NCI-H1436 (cell line): ENCODE measurements at regions not wholly inside any gene's neighbourhood (a gene's known extent, or its start where the extent isn't known, plus 50 kb on each side); places are given as distances from the start of the nearest gene placed in this dataset.
"Not testable (repeated sequence)": the region's sequence is repeated elsewhere in the genome, so short reads cannot be mapped to it uniquely, and the experiment has no call there.

Source experiments
- DNase-seq: peaks from one replicate; lab custom pipeline; 2025; lab: John Stamatoyannopoulos, UW

DNA sequence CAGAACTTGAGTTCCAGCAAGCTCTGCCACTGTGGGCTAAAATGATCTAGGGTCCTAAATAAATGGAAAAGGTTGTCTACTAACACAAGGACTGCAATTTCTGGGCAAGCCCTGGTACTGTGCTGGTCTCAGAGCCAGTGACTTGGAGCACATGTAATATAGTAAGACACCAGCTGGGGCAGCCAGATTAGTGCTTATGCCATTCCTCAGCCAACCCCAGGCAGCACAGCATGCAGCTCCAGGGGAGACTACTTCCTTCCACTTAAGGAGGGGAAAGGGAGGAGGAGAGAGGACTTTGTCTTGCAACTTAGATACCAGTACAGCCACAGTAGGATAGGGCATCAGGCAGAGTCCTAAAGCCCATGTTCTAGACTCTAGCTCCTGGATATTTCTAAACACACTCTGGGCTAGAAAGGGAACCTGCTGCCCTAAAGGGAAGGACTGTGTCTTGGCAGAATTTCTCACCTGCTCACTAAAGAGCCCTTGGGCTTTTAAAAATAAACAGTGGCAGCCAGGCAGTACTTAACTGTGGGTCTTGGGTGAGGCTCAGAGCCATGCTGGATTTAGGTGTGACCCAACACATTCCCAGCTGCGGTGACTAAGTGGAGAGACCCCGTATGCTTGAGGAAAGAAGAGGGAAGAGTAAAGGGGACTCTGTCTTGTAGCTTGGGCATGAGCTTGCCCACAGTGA is 223.7 kb upstream of the BCHE start:
- DNase-seq = no peak

DNA sequence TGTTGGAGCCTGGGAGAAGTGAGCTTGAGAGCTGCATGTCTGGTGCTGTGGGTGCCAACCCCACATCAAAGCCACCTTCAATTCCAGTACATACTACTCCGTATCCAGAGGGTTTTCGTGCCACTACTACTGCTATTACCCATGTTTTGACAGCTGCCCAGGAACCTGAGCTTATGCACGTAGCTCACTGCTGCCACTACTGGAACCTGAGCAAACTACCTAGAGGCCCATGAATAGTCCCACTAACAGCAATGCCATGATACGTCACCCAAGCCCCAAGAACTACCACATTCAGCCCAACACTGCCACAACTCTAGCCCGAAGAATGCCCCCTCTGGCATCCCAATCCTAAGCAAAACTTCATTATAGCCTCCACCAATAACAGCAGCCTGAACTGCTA is 215.2 kb upstream of the BCHE start:
- no peak for DNase-seq

DNA sequence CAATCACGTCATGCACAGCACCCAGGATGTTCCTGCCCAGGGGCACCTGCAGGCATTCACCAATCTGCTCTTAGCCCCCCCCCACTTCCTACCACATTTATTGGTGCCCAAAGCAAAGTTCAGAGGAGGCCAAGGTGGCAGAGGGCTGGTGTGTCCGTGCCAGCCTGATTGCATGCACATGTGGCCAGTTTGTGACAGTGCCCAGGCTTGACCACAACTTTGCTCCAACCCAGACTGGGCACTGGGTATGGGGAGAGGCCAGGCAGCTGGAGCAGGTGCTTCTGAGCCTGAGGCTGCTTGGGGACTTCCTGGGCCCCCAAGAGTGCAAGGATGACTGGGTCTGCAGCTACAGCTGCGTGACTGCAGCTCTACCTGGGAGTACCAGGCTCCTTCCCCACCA is 192.3 kb upstream of the BCHE start:
- DNase-seq = no peak

DNA sequence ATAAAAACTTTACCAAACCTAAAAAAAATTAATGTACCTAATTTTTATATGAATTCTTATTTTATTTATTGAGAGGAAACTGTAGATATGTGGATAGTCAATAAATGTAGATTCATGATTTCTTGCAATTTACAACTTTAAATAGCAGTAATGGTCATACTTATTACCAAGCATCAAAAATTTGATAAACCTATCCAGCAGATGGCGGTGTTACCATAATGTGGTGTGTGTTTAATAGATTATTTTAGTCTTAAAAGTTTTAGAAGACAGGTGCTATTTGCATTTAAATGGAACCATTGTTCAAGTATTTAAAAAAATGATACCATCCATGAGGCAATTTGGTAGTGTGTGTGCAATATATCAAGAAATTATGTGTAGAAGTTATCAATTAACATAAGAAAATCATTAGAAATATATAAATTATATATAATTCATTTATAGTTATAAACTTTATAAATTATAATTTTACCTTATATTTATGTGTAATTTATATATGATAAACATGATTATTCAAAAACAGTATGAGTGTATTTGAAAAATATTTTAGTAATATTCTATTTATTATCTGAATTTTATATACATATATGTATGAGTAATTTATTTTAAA is 176.0 kb upstream of the BCHE start:
- DNase-seq = peak; percentile 19

DNA sequence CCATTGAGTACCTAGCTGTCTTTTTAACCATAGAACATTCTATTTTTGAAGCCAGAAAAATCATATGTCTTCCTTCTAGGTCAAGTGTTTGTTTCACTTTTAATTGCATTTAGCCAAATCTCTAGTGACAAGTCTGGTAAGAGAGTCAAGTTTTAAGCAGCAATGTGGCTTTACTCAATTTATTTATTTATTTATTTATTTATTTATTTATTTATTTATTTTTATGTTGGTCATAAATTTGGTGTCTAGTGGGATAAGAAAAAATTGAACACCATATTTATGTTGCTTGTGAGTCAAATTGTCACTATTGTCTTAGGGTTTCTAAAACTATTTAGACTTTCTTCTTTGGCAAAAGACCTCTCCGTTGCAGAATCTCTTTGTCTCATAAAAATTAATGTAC is 174.5 kb upstream of the BCHE start:
- DNase-seq = no peak

DNA sequence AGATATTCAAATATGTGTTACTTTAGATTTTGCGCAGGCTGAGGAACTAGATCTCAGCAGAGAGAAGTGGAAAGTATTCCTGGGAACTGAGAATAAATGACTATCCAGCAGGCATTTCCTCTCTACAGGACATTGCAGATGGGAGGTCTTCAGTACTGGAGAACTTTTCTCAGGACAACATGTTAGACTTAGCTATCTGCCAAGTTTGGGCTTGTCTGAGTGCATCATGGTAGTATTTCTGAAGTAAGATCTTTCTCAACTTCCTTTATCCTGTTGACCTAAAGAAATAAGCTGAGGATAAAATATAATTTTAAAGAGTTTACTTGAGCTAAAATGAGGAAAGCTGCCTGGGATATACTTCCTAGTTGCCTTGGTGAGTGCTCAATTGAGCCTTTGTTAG is 167.9 kb upstream of the BCHE start:
- no peak for DNase-seq

DNA sequence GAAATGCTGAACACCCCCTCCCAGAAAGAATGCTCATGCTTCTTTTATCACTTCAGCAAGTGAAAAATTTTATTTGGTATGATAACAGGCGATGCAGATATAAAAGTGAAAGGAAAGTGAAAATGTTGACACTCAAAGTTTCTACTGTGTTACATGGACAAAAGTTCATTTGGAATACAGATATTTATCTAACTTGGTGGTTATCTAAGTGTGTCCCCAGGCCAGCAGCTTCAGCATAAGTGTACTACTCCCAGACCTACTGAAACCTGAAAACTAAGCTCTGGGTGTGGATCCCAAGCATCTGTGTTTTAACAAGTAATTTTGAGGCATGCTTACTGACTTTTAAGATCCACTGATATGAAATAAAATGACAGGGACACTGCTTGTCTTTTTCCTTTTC is 157.1 kb upstream of the BCHE start:
- DNase-seq = no peak

DNA sequence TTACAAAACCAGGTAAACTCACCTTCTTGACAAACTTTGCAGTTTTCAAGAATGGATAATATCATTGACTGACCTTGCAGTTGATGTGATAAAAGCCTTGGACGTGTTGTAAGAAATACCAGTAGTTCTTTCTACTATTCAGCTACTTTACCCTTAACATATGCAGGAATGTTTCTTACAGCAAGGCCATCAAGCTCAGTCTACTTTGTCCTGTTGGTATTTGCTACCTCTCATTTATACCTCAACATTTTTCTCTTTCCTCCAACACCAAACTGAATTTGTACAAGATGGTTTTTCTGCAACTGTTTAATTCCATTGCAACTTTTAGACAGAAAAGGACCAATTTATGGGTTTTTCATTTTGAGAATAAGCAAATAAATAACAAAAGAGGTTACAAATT is 147.4 kb upstream of the BCHE start:
- no peak for DNase-seq

DNA sequence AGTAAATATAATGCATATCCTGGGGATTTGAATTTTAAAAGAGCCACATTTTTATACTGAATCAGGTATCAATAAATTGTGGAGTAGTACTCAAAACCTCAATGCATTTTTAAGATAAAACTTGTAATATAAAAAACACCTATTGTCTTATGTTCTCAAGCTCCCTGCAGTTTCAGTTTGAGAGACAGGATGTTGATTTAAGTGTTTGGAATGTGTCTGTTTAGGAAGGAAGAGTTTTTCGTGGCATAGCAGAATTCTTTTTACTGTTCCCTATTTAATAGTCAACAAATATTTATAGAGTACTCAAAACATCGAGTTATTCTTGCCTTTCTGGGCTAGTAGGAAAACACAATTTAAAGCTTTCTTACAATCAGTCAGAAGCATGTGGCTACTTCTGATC is 146.1 kb upstream of the BCHE start:
- no peak for DNase-seq

DNA sequence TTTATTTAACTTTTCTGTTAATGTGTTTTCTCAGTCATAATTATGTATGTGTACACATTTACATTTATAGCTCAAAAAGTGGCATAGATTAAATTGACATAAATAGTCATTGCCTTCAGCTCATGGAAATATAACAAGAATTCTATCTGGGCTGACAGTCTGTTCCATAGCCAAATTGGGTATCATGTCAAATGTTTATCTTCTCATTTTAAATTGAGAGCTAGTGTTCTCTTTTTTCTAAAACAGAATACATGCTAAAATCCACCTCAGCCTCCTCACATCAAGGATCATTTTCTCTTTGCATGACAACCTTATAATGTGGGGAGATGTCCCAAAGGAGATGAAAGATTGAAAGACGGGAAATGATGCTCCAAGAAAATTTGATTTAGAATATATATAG is 144.1 kb upstream of the BCHE start:
- no peak for DNase-seq

DNA sequence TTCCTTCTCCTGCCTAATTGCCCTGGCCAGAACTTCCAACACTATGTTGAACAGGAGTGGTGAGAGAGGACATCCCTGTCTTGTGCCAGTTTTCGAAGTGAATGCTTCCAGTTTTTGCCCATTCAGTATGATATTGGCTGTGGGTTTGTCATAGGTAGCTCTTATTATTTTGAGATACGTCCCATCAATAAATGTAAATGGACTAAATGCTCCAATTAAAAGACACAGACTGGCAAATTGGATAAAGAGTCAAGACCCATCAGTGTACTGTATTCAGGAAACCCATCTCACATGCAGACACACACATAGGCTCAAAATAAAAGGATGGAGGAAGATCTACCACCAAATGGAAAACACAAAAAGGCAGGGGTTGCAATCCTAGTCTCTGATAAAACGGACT is 123.6 kb upstream of the BCHE start:
- not testable (repeated sequence) for DNase-seq

DNA sequence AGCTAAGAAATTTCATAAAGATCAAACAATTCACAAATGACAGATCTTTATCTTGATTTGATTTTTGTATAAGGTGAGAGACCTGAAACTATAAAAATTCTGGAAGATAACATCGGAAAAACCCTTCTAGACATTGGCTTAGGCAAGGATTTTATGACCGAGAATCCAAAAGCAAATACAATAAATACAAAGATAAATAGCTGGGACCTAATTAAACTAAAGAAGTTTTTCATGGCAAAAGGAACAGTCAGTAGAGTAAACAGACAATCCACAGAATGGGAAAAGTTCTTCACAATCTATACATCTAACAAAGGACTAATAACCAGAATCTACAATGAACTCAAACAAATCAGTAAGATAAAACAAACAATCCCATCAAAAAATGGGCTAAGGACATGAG is 116.9 kb upstream of the BCHE start:
- DNase-seq = no peak

DNA sequence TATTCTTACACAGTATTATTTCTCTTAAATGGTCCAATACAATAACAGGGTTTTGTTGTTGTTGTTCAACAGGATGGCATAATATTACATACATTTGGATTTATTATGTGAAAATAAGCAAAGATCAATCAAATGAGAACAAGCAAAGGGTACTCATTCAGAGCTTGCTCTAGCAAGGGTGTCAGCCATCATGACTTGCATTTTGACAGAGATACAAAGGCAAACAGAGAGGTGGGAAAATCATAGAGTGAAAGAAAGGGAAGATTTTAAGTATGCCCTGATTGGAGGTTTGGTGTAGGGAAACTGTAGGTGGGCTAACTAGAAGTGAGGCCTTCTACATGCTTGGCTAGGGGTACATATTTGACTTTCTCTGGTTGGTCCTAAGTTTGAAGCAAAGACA is 109.1 kb upstream of the BCHE start:
- no peak for DNase-seq

DNA sequence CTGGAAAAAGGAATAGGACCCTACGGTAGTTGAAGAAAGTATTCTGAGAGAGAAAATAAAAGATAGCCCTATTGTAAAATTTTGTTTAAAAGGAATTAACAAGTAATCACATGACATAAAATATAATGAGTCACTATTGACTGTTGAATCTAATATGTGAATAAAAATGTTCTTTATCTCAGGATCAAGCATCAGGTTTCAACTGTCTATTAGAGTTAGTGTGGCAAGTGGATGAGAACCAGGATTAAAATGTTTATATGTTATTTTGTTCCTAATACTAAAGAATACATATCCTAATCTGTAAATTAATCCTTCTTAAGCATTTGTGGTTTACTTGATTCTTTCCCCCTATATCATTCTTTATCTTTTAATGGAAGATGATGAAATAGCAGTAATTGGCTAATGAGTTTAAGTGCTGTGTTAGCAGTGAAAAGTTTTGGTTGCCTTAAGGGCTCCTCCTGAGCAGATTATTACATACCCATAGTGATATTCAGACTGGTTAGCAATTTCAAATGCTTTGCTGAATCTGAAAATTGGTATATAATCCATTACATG is 101.8 kb upstream of the BCHE start:
- DNase-seq = no peak

DNA sequence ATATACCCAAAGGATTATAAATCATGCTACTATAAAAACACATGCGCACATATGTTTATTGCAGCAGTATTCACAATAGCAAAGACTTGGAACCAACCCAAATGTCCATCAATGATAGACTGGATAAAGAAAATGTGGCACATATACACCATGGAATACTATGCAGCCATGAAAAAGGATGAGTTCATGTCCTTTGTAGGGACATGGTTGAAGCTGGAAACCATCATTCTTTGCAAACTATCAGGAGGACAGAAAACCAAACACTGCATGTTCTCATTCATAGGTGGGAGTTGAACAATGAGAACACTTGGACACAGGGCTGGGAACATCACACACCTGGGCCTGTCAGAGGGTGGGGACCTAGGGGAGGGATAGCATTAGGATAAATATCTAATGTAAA is 98.9 kb upstream of the BCHE start:
- DNase-seq = not testable (repeated sequence)

DNA sequence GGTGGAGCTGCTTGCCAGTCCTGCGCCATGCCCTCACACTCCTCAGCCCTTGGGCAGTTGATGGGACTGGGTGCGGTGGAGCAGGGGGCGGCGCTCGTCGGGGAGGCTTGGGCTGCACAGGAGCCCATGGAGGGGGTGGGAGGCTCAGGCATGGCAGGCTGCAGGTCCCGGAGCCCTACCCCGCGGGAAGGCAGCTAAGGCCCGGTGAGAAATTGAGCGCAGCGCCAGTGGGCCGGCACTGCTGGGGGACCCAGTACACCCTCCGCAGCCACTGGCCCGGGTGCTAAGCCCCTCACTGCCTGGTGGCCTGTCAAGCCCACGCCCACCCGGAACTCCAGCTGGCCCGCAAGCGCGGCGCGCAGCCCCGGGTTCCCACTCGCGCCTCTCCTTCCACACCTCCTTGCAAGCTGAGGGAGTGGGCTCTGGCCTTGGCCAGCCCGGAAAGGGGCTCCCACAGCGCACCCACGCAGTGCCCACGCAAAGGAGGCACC is 87.1 kb upstream of the BCHE start:
- not testable (repeated sequence) for DNase-seq

DNA sequence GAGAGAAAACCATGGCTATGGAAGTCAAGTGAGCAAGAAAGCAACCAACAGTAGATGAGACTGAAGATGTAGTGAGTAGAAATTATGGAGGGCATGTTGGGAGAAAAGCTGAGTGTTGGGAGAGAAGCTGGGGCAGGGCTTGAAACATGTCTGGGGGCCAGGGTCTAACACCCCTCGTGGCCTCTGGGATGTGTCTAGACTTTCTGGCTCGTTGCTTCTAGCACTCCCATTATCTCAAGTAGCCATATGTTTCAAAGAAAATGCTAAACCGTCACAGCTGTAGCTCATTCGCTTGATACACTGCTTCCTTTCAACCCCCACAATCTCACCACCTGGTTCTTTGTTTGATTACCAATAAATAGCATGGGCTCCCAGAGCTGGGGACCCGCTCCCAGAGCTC is 83.8 kb upstream of the BCHE start:
- no peak for DNase-seq

DNA sequence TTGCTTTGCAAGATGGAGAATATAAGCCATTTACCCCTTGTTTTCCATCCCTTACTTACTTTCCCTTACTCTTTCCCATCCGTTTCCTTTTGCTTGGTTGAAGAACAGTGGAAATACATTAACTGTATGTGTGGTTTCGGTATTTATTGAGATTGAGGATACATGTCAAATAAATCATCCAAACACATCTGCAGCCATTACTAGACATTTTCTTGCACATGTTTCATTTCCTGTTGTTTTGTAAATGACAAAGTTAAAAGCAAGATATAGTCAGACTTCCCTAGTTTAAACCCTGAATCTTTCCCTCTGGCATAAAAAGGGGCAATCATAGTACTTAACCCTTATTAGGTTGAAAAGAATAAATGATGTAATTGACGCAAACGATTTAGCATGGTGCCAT is 82.1 kb upstream of the BCHE start:
- no peak for DNase-seq

DNA sequence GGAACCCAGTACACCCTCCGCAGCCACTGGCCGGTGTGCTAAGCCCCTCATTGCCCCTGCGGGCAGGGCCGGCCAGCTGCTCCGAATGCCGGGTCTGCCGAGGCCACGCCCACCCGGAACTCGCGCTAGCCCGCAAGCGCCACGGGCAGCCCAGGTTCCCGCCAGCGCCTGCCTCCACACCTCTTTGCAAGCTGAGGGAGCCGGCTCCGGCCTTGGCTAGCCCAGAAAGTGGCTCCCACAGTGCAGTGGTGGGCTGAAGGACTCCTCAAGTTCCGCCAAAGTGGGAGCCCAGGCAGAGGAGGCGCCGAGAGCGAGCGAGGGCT is 81.4 kb upstream of the BCHE start:
- no peak for DNase-seq

DNA sequence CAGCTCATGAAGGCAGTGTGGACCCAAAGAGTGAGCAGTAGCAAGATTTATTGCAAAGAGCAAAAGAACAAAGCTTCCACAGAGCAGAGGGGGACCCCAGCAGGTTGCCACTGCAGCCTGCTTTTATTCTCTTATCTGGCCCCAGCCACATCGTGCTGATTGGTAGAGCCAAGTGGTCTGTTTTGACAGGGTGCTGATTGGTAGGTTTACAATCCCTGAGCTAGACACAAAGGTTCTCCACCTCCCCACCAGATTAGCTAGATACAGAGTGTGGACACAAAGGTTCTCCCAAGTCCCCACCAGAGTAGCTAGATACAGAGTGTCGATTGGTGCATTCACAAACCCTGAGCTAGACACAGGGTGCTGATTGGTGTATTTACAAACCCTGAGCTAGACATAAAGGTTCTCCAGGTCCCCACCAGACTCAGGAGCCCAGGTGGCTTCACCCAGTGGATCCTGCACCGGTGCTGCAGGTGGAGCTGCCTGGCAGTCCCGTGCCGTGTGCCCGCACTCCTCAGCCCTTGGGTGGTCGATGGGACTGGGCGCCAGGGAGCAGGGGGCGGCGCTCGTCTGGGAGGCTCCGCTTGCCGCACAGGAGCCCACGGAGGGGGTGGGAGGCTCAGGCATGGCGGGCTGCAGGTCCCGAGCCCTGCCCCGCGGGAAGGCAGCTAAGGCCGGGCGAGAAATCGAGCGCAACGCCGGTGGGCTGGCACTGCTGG is 80.9 kb upstream of the BCHE start:
- not testable (repeated sequence) for DNase-seq

DNA sequence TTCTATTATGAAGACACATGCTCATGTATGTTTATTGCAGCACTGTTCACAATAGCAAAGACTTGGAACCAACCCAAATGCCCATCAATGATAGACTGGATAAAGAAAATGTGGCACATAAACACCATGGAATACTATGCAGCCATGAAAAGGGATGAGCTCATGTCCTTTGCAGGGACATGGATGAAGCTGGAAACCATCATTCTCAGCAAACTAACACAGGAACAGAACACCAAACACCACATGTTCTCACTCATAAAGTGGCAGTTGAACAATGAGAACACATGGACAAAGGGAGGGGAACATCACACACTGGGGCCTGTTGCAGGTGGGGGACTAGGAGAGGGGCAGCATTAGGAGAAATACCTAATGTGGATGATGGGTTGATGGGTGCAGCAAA is 77.9 kb upstream of the BCHE start:
- not testable (repeated sequence) for DNase-seq

DNA sequence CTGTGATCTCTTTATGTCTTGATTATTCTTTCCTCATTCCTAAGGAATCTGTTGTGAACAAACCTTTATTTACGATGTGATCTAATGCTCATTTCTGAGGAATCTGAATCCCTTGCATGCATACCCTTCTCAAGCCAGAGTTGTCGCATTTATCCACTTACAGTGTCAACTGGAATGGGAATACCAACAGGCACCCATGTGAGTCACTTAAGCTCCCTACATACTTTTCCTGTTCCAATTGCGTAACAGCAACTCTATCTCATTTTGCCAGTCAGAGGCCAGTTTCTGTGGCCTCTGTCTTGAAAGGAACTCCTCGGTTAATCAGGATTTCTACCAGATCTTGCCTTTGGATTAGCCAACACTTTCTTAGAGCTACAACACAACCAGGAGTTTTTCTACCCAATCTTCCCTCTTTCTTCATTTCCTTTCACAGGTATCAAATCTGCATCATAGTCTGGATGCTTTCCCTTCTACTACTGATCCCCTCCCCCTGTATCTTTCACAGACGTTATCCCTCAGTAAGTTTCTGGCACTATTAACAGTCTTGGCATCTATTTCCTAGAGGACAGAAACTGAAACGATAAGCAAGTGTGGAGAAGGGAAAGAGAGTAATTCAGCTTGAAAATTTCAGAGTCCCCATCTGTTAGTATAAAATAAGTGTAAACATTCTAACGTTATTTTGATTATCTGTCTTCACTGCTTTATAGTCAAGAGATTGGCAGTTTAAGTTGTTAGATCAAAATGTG is 66.8 kb upstream of the BCHE start:
- DNase-seq = no peak

DNA sequence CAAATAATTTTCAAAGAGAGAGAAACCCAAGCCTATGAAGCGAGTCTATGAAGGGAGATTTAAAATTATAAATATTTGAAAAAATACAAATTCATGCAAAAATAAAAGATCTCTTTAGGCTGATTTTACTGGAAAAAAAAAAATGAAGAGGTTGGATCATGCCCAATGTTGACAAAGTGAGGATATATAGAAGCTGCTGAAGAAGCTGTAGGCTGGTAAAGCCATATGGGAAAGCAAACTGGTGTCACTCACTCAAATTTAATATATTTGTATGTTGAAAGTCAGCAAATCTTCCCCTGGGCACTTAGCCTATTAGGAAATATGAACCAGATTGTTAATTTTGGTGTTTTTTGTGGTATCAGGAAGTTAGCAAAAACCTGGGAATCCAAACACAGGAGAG is 61.8 kb upstream of the BCHE start:
- DNase-seq = no peak
